Kidney (tissue), 13 donors: ENCODE measurements at regions not wholly inside any gene's neighbourhood (a gene's known extent, or its start where the extent isn't known, plus 50 kb on each side); places are given as distances from the start of the nearest gene placed in this dataset.

Experiments used
- DNase-seq, 5 donors: peaks; one replicate each; pipeline ENCODE4 v3.0.0-alpha.2; 2013 to 2020
- FAIRE-seq: peaks from 2 replicates; lab custom pipeline; 2012; peaks lifted over from hg19 to GRCh38; lab: Jason Lieb, UNC
- H3K27ac ChIP-seq, 2 donors: one replicate each; pipeline ENCODE4 v1.7.0; 2013; ENCODE audit warnings: low read depth in 2 of 2, low read length in 2 of 2, inconsistent platforms in 1 of 2
- H3K27me3 ChIP-seq: one replicate; pipeline ENCODE4 v1.7.1; 2013; ENCODE audit warnings: low read length, inconsistent platforms; ENCODE audit not compliant: control insufficient read depth, insufficient read depth
- H3K36me3 ChIP-seq, 3 donors: one replicate each; pipeline versions ENCODE4 v1.7.0 to v1.7.1; 2013; ENCODE audit warnings: low read length in 3 of 3, control low read depth in 1 of 3, inconsistent platforms in 1 of 3; ENCODE audit not compliant: insufficient read depth in 3 of 3, control insufficient read depth in 2 of 3
- H3K4me1 ChIP-seq, 3 donors: one replicate each; pipeline versions ENCODE4 v1.7.0 to v1.7.1; 2013; ENCODE audit warnings: low read length in 3 of 3, inconsistent platforms in 1 of 3, low read depth in 1 of 3; ENCODE audit not compliant: control insufficient read depth in 2 of 3, insufficient read depth in 2 of 3
- H3K4me3 ChIP-seq, 3 donors: one replicate each; pipeline versions ENCODE4 v1.7.0 to v1.8.1; 2013; ENCODE audit warnings: low read length in 3 of 3, control low read depth in 1 of 3, inconsistent platforms in 1 of 3
- H3K9ac ChIP-seq, 3 donors: one replicate each; pipeline versions ENCODE4 v1.7.0 to v1.7.1; 2013; ENCODE audit warnings: low read length in 3 of 3, control low read depth in 1 of 3, inconsistent platforms in 1 of 3
- H3K9me3 ChIP-seq, 3 donors: one replicate each; pipeline versions ENCODE4 v1.7.0 to v1.7.1; 2013; ENCODE audit warnings: low read length in 3 of 3, control low read depth in 1 of 3, inconsistent platforms in 1 of 3; ENCODE audit not compliant: control insufficient read depth in 2 of 3, insufficient read depth in 1 of 3
- CTCF ChIP-seq: IDR thresholded peaks from 3 replicates; pipeline ENCODE4 v1.5.1; 2012; ENCODE audit warnings: mild to moderate bottlenecking, moderate library complexity, borderline replicate concordance; ENCODE audit not compliant: insufficient read depth; ENCODE audit errors: extremely low read depth
- intact Hi-C: fragments of 100-400 bp; cut with DNase I; formaldehyde crosslinking; loops from one replicate; pipeline ENCODE4 v1.11.1; 2022
- donor health status: control.
- donor health status: control.
- donor health status: control.
- donor health status: control.
- donor health status: control.
- donor health status: DM: yes; HTN: yes; CAD: no.
- donor health status: Normal renal cell carcinoma (clear cell type).

GRCh38 chr20:63060057-63060991, 53.6 kb upstream of the BHLHE23 start:
- Histone ChIP-seq H3K4me1 (no peaks in the 10 kb centered on the region), H3K27me3 (peaks cover 2% of the 10 kb centered on the region), H3K36me3 (no peaks in the 10 kb centered on the region), H3K27ac (no peak overlapping the region), H3K9me3 (no peaks in the 10 kb centered on the region), H3K4me3 (no peak overlapping the region), H3K9ac (no peak overlapping the region)
- FAIRE-seq (no peak), DNase-seq (peak in 2 of 5 donors; percentile 37 to 53)
- intact Hi-C loops, result no loop called here
- no peak for TF ChIP-seq CTCF

- Histone ChIP-seq H3K4me3 (no peak overlapping the region), H3K4me1 (no peaks in the 10 kb centered on the region), H3K36me3 (no peaks in the 10 kb centered on the region), H3K9ac (no peak overlapping the region), H3K27ac (no peak overlapping the region), H3K9me3 (no peaks in the 10 kb centered on the region), H3K27me3 (peaks cover 2% of the 10 kb centered on the region)
- DNase-seq (peak in 2 of 5 donors; percentile 16 to 56), FAIRE-seq (no peak)
- TF ChIP-seq CTCF, result no peak
- intact Hi-C loops, result loop anchor here (10.0 kb wide), 1 partner anchor 115 kb away; no protein-coding TSS in a partner anchor
These were observed 52.9 kb upstream of the BHLHE23 start for GRCh38 chr20:63059684-63060056.

GRCh38 chr20:63058696-63059335, 52.1 kb upstream of the BHLHE23 start:
- H3K27me3 ChIP-seq, result peaks cover 2% of the 10 kb centered on the region
- no peak for FAIRE-seq

More at GRCh38 chr20:63058696-63059335, 52.1 kb upstream of the BHLHE23 start:
- H3K27ac ChIP-seq, result no peak overlapping the region
- intact Hi-C loops, result loop anchor here (10.0 kb wide), 1 partner anchor 116 kb away; no protein-coding TSS in a partner anchor
- H3K4me1 ChIP-seq, result no peaks in the 10 kb centered on the region
- no peaks in the 10 kb centered on the region for H3K36me3 ChIP-seq
- no peak for TF ChIP-seq CTCF
- no peak overlapping the region for H3K9ac ChIP-seq
- no peaks in the 10 kb centered on the region for H3K9me3 ChIP-seq
- DNase-seq, result peak in 2 of 5 donors; percentile 32 to 48
- H3K4me3 ChIP-seq, result no peak overlapping the region
